SK-N-SH (cell line): ENCODE measurements at regions not wholly inside any gene's neighbourhood (a gene's known extent, or its start where the extent isn't known, plus 50 kb on each side); places are given as distances from the start of the nearest gene placed in this dataset.

Experiments used
- CTCF ChIA-PET: fragments of 300-600, 350-600 bp; formaldehyde crosslinking; extraction: SDS; loops from one replicate; lab custom pipeline; 2021; lab: Yijun Ruan, JAX
- POLR2A ChIA-PET: fragments of 350-600 bp; sonication (Branson Sonifier 250); formaldehyde crosslinking; extraction: SDS; loops from one replicate; lab custom pipeline; 2020; ENCODE audit warnings: antibody characterized with exemption, inconsistent platforms; lab: Yijun Ruan, JAX
- DNase-seq: peaks from one replicate; pipeline ENCODE4 v3.0.0; 2012
- H2AFZ ChIP-seq: fragments of 200-600 bp; sonication (generic); 2 replicates; pipeline ENCODE4 v1.8.1; 2016; ENCODE audit warnings: antibody characterized with exemption, mild to moderate bottlenecking, low read depth
- H3F3A ChIP-seq: fragments of 200-600 bp; sonication (generic); replicated peaks from 2 replicates; pipeline ENCODE3; 2016; ENCODE audit warnings: antibody characterized with exemption, mild to moderate bottlenecking; ENCODE audit not compliant: insufficient read depth
- H3K27ac ChIP-seq, 2 experiments: fragments of 200-500 bp in 1 of 2; fragments of 200-600 bp in 1 of 2; sonication (Bioruptor generic) in 1 of 2; sonication (generic), shearing (Covaris generic) in 1 of 2; 2 replicates each; pipeline versions ENCODE4 v1.5.1 to v1.6.1; 2014 to 2016; ENCODE audit warnings: low read depth in 2 of 2, inconsistent platforms in 1 of 2, low read length in 1 of 2, mild to moderate bottlenecking in 1 of 2, mixed read lengths in 1 of 2
- H3K27me3 ChIP-seq: fragments of 200-600 bp; sonication (generic), shearing (Covaris generic); 2 replicates; pipeline ENCODE4 v1.6.1; 2016; ENCODE audit warnings: mixed run types; ENCODE audit not compliant: insufficient read depth
- H3K36me3 ChIP-seq, 2 experiments: fragments of 200-500 bp in 1 of 2; fragments of 200-600 bp in 1 of 2; sonication (Bioruptor generic) in 1 of 2; sonication (generic) in 1 of 2; replicated peaks in 1 of 2; 2 replicates each; pipeline versions ENCODE3 to v1.5.1; 2014 to 2016; ENCODE audit warnings: low read length in 1 of 2, mild to moderate bottlenecking in 1 of 2; ENCODE audit not compliant: insufficient read depth in 2 of 2, control insufficient read depth in 1 of 2
- H3K4me1 ChIP-seq, 2 experiments: fragments of 200-500 bp in 1 of 2; fragments of 200-600 bp in 1 of 2; sonication (Bioruptor generic) in 1 of 2; sonication (generic), shearing (Covaris generic) in 1 of 2; 2 replicates each; pipeline versions ENCODE4 v1.5.1 to v1.6.1; 2014 to 2016; ENCODE audit warnings: low read depth in 1 of 2, low read length in 1 of 2, mixed run types in 1 of 2; ENCODE audit not compliant: insufficient read depth in 2 of 2, control insufficient read depth in 1 of 2
- H3K4me2 ChIP-seq: fragments of 200-600 bp; sonication (generic), shearing (Covaris generic); 2 replicates; pipeline ENCODE4 v1.6.1; 2017; ENCODE audit warnings: mixed run types
- H3K4me3 ChIP-seq, 2 experiments: fragments of 200-500 bp in 1 of 2; fragments of 200-600 bp in 1 of 2; sonication (Bioruptor generic) in 1 of 2; sonication (generic), shearing (Covaris generic) in 1 of 2; 2 replicates each; pipeline versions ENCODE4 v1.5.1 to v1.8.1; 2014 to 2016; ENCODE audit warnings: low read depth in 2 of 2, inconsistent platforms in 1 of 2, low read length in 1 of 2, mild to moderate bottlenecking in 1 of 2, mixed read lengths in 1 of 2, moderate library complexity in 1 of 2
- H3K79me2 ChIP-seq: fragments of 200-600 bp; sonication (generic); 2 replicates; pipeline ENCODE4 v1.8.1; 2017; ENCODE audit warnings: mild to moderate bottlenecking; ENCODE audit not compliant: insufficient read depth
- H3K9ac ChIP-seq: fragments of 200-600 bp; sonication (generic); 2 replicates; pipeline ENCODE4 v1.6.1; 2017; ENCODE audit warnings: mixed run types
- H3K9me2 ChIP-seq: fragments of 200-600 bp; sonication (generic); 2 replicates; pipeline ENCODE4 v1.6.1; 2017; ENCODE audit warnings: mixed run types
- H3K9me3 ChIP-seq: fragments of 200-600 bp; sonication (generic); 2 replicates; pipeline ENCODE4 v1.6.1; 2017; ENCODE audit warnings: mixed run types, mild to moderate bottlenecking, moderate library complexity
- H4K20me1 ChIP-seq: fragments of 200-600 bp; sonication (generic); 2 replicates; pipeline ENCODE4 v1.6.1; 2017; ENCODE audit warnings: mild to moderate bottlenecking, mixed run types; ENCODE audit not compliant: insufficient read depth
- CHD2 ChIP-seq: fragments of 150-350 bp; IDR thresholded peaks from 2 replicates; pipeline ENCODE4 v1.6.1; 2018; ENCODE audit warnings: low read length; ENCODE audit not compliant: partially characterized antibody
- ELF1 ChIP-seq: IDR thresholded peaks from 2 replicates; pipeline ENCODE4 v1.4.0; 2012
- EZH2phosphoT487 ChIP-seq: fragments of 200-600 bp; sonication (generic); IDR thresholded peaks from 2 replicates; pipeline ENCODE4 v1.6.1; 2017; ENCODE audit warnings: low read depth, mixed run types, mild to moderate bottlenecking, antibody characterized with exemption, moderate library complexity, borderline replicate concordance
- FOXM1 ChIP-seq: IDR thresholded peaks from 2 replicates; pipeline ENCODE4 v1.4.0; 2012; ENCODE audit warnings: low read depth, mild to moderate bottlenecking
- NRF1 ChIP-seq: IDR thresholded peaks from 2 replicates; pipeline ENCODE4 v1.6.1; 2012; ENCODE audit warnings: low read depth, mild to moderate bottlenecking, low read length
- RAD21 ChIP-seq: IDR thresholded peaks from 2 replicates; pipeline ENCODE4 v1.6.1; 2012; ENCODE audit warnings: mild to moderate bottlenecking, low read length
- RCOR1 ChIP-seq: fragments of 150-350 bp; IDR thresholded peaks from 2 replicates; pipeline ENCODE4 v1.6.1; 2017; ENCODE audit warnings: antibody characterized with exemption, low read length
- TEAD4 ChIP-seq: IDR thresholded peaks from 2 replicates; pipeline ENCODE4 v1.4.0; 2012; ENCODE audit warnings: mild to moderate bottlenecking, borderline replicate concordance; ENCODE audit not compliant: insufficient read depth
- WGBS: methylation state at CpG from one replicate; pipeline ENCODE4 v1.1.6; 2017; ENCODE audit warnings: low lambda C conversion rate; 5-methylcytosine and 5-hydroxymethylcytosine counted together
- TF ChIP-seq, protein P1 (sequence below): IDR thresholded peaks from 2 replicates; pipeline ENCODE4 v1.4.0; 2012; ENCODE audit warnings: low read depth, borderline replicate concordance
- TF ChIP-seq, protein P2 (sequence below): fragments of 200-600 bp; sonication (generic); IDR thresholded peaks from 2 replicates; pipeline ENCODE4 v1.6.1; 2017; ENCODE audit warnings: antibody characterized with exemption, mild to moderate bottlenecking, moderate library complexity
- TF ChIP-seq, protein P3 (sequence below): fragments of 150-350 bp; IDR thresholded peaks from 2 replicates; pipeline ENCODE4 v1.6.1; 2016; ENCODE audit warnings: mild to moderate bottlenecking, low read depth, low read length
- TF ChIP-seq, protein P4 (sequence below): IDR thresholded peaks from 2 replicates; pipeline ENCODE4 v1.4.0; 2012; ENCODE audit warnings: low read depth, borderline replicate concordance

DNA sequence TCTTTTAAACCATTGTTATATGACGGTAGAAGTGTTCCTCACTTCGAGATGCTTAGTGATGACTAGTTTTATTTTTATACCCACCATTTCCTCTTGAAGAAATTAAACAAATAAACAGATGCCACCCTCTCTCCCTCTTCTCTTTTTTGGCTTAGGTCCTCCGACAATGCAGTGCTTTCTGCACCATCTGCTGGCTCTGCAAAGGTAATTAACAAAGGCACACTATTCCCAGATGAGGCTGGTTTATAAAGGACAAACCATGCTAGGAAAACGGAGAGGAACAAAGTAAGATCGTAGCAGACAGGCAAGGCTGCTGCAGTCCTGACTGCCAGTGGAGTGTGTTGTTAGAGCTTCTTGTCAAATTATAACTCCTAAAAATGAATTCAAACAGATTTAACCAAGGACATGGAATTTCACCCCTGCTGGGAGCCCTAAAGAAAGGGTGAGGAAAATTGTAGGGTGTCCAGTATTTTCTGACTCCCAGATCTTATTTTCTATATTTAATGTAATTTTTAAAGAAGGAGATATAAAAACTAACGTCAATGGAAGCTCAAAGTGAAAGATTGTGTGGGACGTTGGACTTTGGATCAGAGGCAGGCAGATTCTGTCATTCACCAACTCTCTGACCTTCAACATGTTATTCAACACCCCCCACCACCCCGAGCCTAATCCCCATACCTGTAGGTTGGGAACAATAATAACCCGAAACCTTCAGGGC, 142.1 kb downstream of the CPEB2 start:
- no peaks in the 10 kb centered on the region for H3K9me2 ChIP-seq
- ChIA-PET POLR2A (no interaction called here), CTCF (interaction anchor here (1.1 kb wide), 2 partner anchors 11 to 1489 kb away, joined by 3 read pairs; no protein-coding TSS in a partner anchor)
- TF ChIP-seq RAD21 (peak; percentile 67), FOXM1 (no peak)
- no peak overlapping the region for H3K27ac ChIP-seq
- no peak for DNase-seq
- H3K79me2 ChIP-seq: no peaks in the 10 kb centered on the region
- H3K4me3 ChIP-seq: no peak overlapping the region
- H3K4me2 ChIP-seq: no peak overlapping the region
- H3K36me3 ChIP-seq: no peaks in the 10 kb centered on the region
- H3F3A ChIP-seq: no peaks in the 10 kb centered on the region
- 60% methylated on average over 9 of the region's 9 CpGs for WGBS
- H3K9me3 ChIP-seq: no peaks in the 10 kb centered on the region
- H3K4me1 ChIP-seq: peaks cover 5 to 24% of the 10 kb centered on the region in 2 experiments; a peak in 3 of 4 replicates
- no peak overlapping the region for H2AFZ ChIP-seq
- no peaks in the 10 kb centered on the region for H4K20me1 ChIP-seq
- H3K9ac ChIP-seq: no peak overlapping the region
- no peaks in the 10 kb centered on the region for H3K27me3 ChIP-seq

DNA sequence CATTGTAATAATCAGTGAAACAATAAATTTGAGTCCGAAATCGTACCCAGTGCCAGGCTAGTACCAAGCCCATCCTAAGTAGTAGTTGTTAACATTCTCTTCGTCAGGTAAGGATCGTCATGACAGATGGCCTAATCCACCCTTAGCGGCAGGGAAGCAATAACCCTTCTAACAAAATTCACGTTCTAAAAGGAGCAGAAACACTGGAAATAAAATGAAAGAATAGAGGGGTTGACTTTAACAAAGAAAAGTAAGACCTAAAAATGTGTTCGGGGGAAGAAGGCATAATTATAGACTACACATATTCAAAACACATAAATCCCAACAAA, 142.7 kb downstream of the CPEB2 start:
- no peaks in the 10 kb centered on the region for H3K79me2 ChIP-seq
- no peak overlapping the region for H3K4me3 ChIP-seq
- H3K9me3 ChIP-seq: no peaks in the 10 kb centered on the region
- POLR2A ChIA-PET: no interaction called here
- no peaks in the 10 kb centered on the region for H3F3A ChIP-seq
- H3K9ac ChIP-seq: no peak overlapping the region
- DNase-seq: no peak
- no peaks in the 10 kb centered on the region for H3K9me2 ChIP-seq
- CTCF ChIA-PET: interaction anchor here (1.1 kb wide), 2 partner anchors 12 to 1489 kb away, joined by 3 read pairs; no protein-coding TSS in a partner anchor
- no peak overlapping the region for H3K4me2 ChIP-seq
- H4K20me1 ChIP-seq: no peaks in the 10 kb centered on the region
- H3K27me3 ChIP-seq: no peaks in the 10 kb centered on the region
- no peaks in the 10 kb centered on the region for H3K36me3 ChIP-seq
- peaks cover 10 to 29% of the 10 kb centered on the region in 2 experiments; a peak in 3 of 4 replicates for H3K4me1 ChIP-seq
- WGBS: 79% methylated on average over 7 of the region's 7 CpGs
- H2AFZ ChIP-seq: no peak overlapping the region
- no peak for TF ChIP-seq RCOR1
- TF ChIP-seq, protein P1, sequence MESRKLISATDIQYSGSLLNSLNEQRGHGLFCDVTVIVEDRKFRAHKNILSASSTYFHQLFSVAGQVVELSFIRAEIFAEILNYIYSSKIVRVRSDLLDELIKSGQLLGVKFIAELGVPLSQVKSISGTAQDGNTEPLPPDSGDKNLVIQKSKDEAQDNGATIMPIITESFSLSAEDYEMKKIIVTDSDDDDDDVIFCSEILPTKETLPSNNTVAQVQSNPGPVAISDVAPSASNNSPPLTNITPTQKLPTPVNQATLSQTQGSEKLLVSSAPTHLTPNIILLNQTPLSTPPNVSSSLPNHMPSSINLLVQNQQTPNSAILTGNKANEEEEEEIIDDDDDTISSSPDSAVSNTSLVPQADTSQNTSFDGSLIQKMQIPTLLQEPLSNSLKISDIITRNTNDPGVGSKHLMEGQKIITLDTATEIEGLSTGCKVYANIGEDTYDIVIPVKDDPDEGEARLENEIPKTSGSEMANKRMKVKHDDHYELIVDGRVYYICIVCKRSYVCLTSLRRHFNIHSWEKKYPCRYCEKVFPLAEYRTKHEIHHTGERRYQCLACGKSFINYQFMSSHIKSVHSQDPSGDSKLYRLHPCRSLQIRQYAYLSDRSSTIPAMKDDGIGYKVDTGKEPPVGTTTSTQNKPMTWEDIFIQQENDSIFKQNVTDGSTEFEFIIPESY: no peak
- TF ChIP-seq, protein P2, sequence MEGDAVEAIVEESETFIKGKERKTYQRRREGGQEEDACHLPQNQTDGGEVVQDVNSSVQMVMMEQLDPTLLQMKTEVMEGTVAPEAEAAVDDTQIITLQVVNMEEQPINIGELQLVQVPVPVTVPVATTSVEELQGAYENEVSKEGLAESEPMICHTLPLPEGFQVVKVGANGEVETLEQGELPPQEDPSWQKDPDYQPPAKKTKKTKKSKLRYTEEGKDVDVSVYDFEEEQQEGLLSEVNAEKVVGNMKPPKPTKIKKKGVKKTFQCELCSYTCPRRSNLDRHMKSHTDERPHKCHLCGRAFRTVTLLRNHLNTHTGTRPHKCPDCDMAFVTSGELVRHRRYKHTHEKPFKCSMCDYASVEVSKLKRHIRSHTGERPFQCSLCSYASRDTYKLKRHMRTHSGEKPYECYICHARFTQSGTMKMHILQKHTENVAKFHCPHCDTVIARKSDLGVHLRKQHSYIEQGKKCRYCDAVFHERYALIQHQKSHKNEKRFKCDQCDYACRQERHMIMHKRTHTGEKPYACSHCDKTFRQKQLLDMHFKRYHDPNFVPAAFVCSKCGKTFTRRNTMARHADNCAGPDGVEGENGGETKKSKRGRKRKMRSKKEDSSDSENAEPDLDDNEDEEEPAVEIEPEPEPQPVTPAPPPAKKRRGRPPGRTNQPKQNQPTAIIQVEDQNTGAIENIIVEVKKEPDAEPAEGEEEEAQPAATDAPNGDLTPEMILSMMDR: no peak
- no peak for TF ChIP-seq TEAD4
- TF ChIP-seq ELF1: no peak
- no peak for TF ChIP-seq NRF1
- TF ChIP-seq EZH2phosphoT487: no peak
- no peak for TF ChIP-seq CHD2
- TF ChIP-seq, protein P3, sequence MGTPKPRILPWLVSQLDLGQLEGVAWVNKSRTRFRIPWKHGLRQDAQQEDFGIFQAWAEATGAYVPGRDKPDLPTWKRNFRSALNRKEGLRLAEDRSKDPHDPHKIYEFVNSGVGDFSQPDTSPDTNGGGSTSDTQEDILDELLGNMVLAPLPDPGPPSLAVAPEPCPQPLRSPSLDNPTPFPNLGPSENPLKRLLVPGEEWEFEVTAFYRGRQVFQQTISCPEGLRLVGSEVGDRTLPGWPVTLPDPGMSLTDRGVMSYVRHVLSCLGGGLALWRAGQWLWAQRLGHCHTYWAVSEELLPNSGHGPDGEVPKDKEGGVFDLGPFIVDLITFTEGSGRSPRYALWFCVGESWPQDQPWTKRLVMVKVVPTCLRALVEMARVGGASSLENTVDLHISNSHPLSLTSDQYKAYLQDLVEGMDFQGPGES: no peak
- TF ChIP-seq, protein P4, sequence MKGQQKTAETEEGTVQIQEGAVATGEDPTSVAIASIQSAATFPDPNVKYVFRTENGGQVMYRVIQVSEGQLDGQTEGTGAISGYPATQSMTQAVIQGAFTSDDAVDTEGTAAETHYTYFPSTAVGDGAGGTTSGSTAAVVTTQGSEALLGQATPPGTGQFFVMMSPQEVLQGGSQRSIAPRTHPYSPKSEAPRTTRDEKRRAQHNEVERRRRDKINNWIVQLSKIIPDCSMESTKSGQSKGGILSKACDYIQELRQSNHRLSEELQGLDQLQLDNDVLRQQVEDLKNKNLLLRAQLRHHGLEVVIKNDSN: no peak
- H3K27ac ChIP-seq: no peak overlapping the region
